ENCODE measurements at regions not wholly inside any gene's neighbourhood (a gene's known extent, or its start where the extent isn't known, plus 50 kb on each side); places are given as distances from the start of the nearest gene placed in this dataset.

- H3K36me3 ChIP-seq (ENCODE audit: control insufficient read depth, insufficient read depth, low read length), result no peaks in the 10 kb centered on the region
- H2BK120ac ChIP-seq (ENCODE audit: low read depth, low read length), result no peak overlapping the region
- DNase-seq, result no peak
- no peaks in the 10 kb centered on the region for H3K27me3 ChIP-seq (ENCODE audit: insufficient read depth, low read length, poor library complexity)
- WGBS (ENCODE audit: extremely low coverage, insufficient coverage, low lambda C conversion rate), result no CpG with 5 or more reads among the region's 2 CpGs
- H2BK5ac ChIP-seq (ENCODE audit: low read length), result no peak overlapping the region
- H3K9ac ChIP-seq (ENCODE audit: low read length), result no peak overlapping the region
- H3K23ac ChIP-seq (ENCODE audit: low read length), result no peak overlapping the region
- H3K4me2 ChIP-seq (ENCODE audit: low read length), result no peak overlapping the region
- H2AK5ac ChIP-seq (ENCODE audit: low read length), result no peak overlapping the region
- no peak overlapping the region for H2BK15ac ChIP-seq (replicated peaks; ENCODE audit: low read depth)
- H3K79me1 ChIP-seq (ENCODE audit: low read length), result no peaks in the 10 kb centered on the region
- H4K5ac ChIP-seq (ENCODE audit: low read length), result no peak overlapping the region
- no peaks in the 10 kb centered on the region for H3K4me1 ChIP-seq (ENCODE audit: control insufficient read depth, low read depth, low read length)
- H3K79me2 ChIP-seq (ENCODE audit: control insufficient read depth, insufficient read depth, low read length), result no peaks in the 10 kb centered on the region
- no peak overlapping the region for H4K8ac ChIP-seq (ENCODE audit: low read depth, low read length)
- no peak overlapping the region for H3K4me3 ChIP-seq (ENCODE audit: low read length)
- H3K4ac ChIP-seq (ENCODE audit: low read depth, low read length), result no peak overlapping the region
- no peak overlapping the region for H3K27ac ChIP-seq (ENCODE audit: low read depth, low read length)
- H3K18ac ChIP-seq (ENCODE audit: low read length), result no peak overlapping the region
- no peak overlapping the region for H3K56ac ChIP-seq (ENCODE audit: low read length)
These were observed 135.7 kb downstream of the CMPK2 start for GRCh38 chr2:6730003-6730402.

GRCh38 chr2:6730649-6731532, 134.8 kb downstream of the CMPK2 start:
- H2BK15ac ChIP-seq (replicated peaks; ENCODE audit: low read depth), result no peak overlapping the region
- H3K4ac ChIP-seq (ENCODE audit: low read depth, low read length), result no peak overlapping the region
- no peaks in the 10 kb centered on the region for H3K36me3 ChIP-seq (ENCODE audit: control insufficient read depth, insufficient read depth, low read length)
- no peaks in the 10 kb centered on the region for H3K4me1 ChIP-seq (ENCODE audit: control insufficient read depth, low read depth, low read length)
- no peak overlapping the region for H3K9ac ChIP-seq (ENCODE audit: low read length)
- H4K8ac ChIP-seq (ENCODE audit: low read depth, low read length), result no peak overlapping the region
- H3K18ac ChIP-seq (ENCODE audit: low read length), result no peak overlapping the region
- no peak overlapping the region for H3K4me2 ChIP-seq (ENCODE audit: low read length)
- no peaks in the 10 kb centered on the region for H3K27me3 ChIP-seq (ENCODE audit: insufficient read depth, low read length, poor library complexity)
- DNase-seq, result no peak
- no peak overlapping the region for H3K23ac ChIP-seq (ENCODE audit: low read length)
- no CpG with 5 or more reads among the region's 5 CpGs for WGBS (ENCODE audit: extremely low coverage, insufficient coverage, low lambda C conversion rate)
- H3K56ac ChIP-seq (ENCODE audit: low read length), result no peak overlapping the region
- no peak overlapping the region for H2BK5ac ChIP-seq (ENCODE audit: low read length)
- no peak overlapping the region for H3K27ac ChIP-seq (ENCODE audit: low read depth, low read length)
- H2BK120ac ChIP-seq (ENCODE audit: low read depth, low read length), result no peak overlapping the region
- H3K4me3 ChIP-seq (ENCODE audit: low read length), result no peak overlapping the region
- no peaks in the 10 kb centered on the region for H3K79me1 ChIP-seq (ENCODE audit: low read length)
- H3K79me2 ChIP-seq (ENCODE audit: control insufficient read depth, insufficient read depth, low read length), result no peaks in the 10 kb centered on the region
- H4K5ac ChIP-seq (ENCODE audit: low read length), result no peak overlapping the region
- no peak overlapping the region for H2AK5ac ChIP-seq (ENCODE audit: low read length)

DNA sequence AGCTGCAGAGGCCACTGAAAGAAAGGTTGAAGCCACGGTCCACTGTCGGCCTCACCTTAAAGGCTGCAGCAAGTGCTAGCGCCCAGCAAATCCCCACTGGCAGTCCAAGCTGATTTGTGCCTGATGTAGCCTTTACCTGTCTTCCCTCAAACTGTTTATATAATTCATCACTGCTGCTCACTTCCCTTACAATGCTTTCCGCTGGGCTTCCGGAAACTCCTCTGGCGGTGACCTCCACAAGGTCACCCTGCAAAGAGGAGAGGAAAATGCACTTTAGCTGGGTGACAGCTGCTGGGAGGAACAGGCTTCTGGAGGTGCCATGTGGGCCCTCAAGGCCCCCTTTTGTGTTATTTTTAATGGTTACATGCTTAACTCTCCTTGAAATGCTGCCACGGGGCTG, 126.2 kb downstream of the CMPK2 start:
- no peaks in the 10 kb centered on the region for H3K27me3 ChIP-seq (ENCODE audit: insufficient read depth, low read length, poor library complexity)
- no peak overlapping the region for H3K9ac ChIP-seq (ENCODE audit: low read length)
- no peak overlapping the region for H3K4me3 ChIP-seq (ENCODE audit: low read length)
- H3K79me2 ChIP-seq (ENCODE audit: control insufficient read depth, insufficient read depth, low read length), result no peaks in the 10 kb centered on the region
- H3K27ac ChIP-seq (ENCODE audit: low read depth, low read length), result no peak overlapping the region
- H2BK120ac ChIP-seq (ENCODE audit: low read depth, low read length), result no peak overlapping the region
- no peak for DNase-seq
- H3K4me1 ChIP-seq (ENCODE audit: control insufficient read depth, low read depth, low read length), result no peaks in the 10 kb centered on the region
- WGBS (ENCODE audit: extremely low coverage, insufficient coverage, low lambda C conversion rate), result no CpG with 5 or more reads among the region's 7 CpGs
- H3K36me3 ChIP-seq (ENCODE audit: control insufficient read depth, insufficient read depth, low read length), result no peaks in the 10 kb centered on the region
- no peak overlapping the region for H3K18ac ChIP-seq (ENCODE audit: low read length)
- no peak overlapping the region for H3K56ac ChIP-seq (ENCODE audit: low read length)
- no peak overlapping the region for H2BK5ac ChIP-seq (ENCODE audit: low read length)
- no peaks in the 10 kb centered on the region for H3K79me1 ChIP-seq (ENCODE audit: low read length)
- H2AK5ac ChIP-seq (ENCODE audit: low read length), result no peak overlapping the region
- no peak overlapping the region for H3K23ac ChIP-seq (ENCODE audit: low read length)
- no peak overlapping the region for H4K8ac ChIP-seq (ENCODE audit: low read depth, low read length)
- no peak overlapping the region for H3K4me2 ChIP-seq (ENCODE audit: low read length)
- no peak overlapping the region for H2BK15ac ChIP-seq (replicated peaks; ENCODE audit: low read depth)
- H4K5ac ChIP-seq (ENCODE audit: low read length), result no peak overlapping the region
- no peak overlapping the region for H3K4ac ChIP-seq (ENCODE audit: low read depth, low read length)

GRCh38 chr2:6741229-6741628, 124.5 kb downstream of the CMPK2 start:
- Histone ChIP-seq H2BK5ac (ENCODE audit: low read length) (no peak overlapping the region), H3K79me2 (ENCODE audit: control insufficient read depth, insufficient read depth, low read length) (no peaks in the 10 kb centered on the region), H3K79me1 (ENCODE audit: low read length) (no peaks in the 10 kb centered on the region), H3K4me1 (ENCODE audit: control insufficient read depth, low read depth, low read length) (no peaks in the 10 kb centered on the region), H2BK120ac (ENCODE audit: low read depth, low read length) (no peak overlapping the region), H2BK15ac (replicated peaks; ENCODE audit: low read depth) (no peak overlapping the region), H3K4me3 (ENCODE audit: low read length) (no peak overlapping the region), H3K4ac (ENCODE audit: low read depth, low read length) (no peak overlapping the region), H2AK5ac (ENCODE audit: low read length) (no peak overlapping the region), H3K27ac (ENCODE audit: low read depth, low read length) (no peak overlapping the region), H3K18ac (ENCODE audit: low read length) (no peak overlapping the region), H3K9ac (ENCODE audit: low read length) (no peak overlapping the region), H4K8ac (ENCODE audit: low read depth, low read length) (no peak overlapping the region), H3K23ac (ENCODE audit: low read length) (no peak overlapping the region), H3K56ac (ENCODE audit: low read length) (no peak overlapping the region), H3K36me3 (ENCODE audit: control insufficient read depth, insufficient read depth, low read length) (no peaks in the 10 kb centered on the region), H4K5ac (ENCODE audit: low read length) (no peak overlapping the region), H3K4me2 (ENCODE audit: low read length) (no peak overlapping the region), H3K27me3 (ENCODE audit: insufficient read depth, low read length, poor library complexity) (no peaks in the 10 kb centered on the region)
- peak; percentile 79 for DNase-seq
- no CpG with 5 or more reads among the region's 1 CpG for WGBS (ENCODE audit: extremely low coverage, insufficient coverage, low lambda C conversion rate)

DNA sequence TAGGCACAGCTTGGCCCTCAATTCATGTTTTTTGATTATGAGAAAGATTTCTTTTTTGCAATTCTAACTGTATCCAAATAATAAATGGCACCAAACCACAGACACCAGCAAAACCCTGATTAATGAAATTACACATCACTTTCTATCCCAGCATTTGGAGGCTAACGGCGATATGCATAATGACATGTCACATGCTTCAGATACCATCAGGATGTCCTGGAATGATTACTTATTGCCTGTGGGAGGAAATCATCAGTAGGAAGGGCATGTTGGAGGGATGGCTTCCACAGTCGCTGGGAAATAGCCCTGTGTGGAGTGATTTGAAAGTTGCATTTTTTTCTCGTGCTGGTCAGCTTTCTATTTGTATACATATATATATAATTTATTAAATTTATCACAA, 121.7 kb downstream of the CMPK2 start:
- Histone ChIP-seq H3K4me3 (ENCODE audit: low read length) (no peak overlapping the region), H2BK5ac (ENCODE audit: low read length) (no peak overlapping the region)

DNA sequence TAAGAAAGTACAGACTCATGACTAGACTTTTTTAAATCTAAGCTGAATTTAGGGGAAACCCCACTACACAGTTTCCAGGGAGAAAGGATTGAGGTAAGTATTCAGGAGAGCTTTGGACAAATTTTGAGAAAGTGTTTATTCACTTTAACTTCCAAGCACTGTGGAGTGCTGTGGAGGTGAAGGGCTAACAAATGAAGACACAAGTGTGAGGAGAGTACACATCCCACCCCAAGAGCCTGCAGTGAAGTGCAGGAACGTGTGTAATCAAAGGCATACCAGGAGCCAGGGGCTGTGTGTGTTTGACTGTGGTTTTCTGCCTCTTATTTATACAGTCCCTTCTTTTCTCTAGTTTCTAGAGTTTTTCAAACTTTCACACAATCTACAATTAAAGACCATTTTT, 118.3 kb downstream of the CMPK2 start:
- H4K8ac ChIP-seq (ENCODE audit: low read depth, low read length), result no peak overlapping the region
- no CpG with 5 or more reads among the region's 1 CpG for WGBS (ENCODE audit: extremely low coverage, insufficient coverage, low lambda C conversion rate)
- no peak overlapping the region for H3K23ac ChIP-seq (ENCODE audit: low read length)
- no peaks in the 10 kb centered on the region for H3K4me1 ChIP-seq (ENCODE audit: control insufficient read depth, low read depth, low read length)
- H2BK5ac ChIP-seq (ENCODE audit: low read length), result no peak overlapping the region
- H2AK5ac ChIP-seq (ENCODE audit: low read length), result no peak overlapping the region
- no peak for DNase-seq
- no peaks in the 10 kb centered on the region for H3K36me3 ChIP-seq (ENCODE audit: control insufficient read depth, insufficient read depth, low read length)
- H3K4me3 ChIP-seq (ENCODE audit: low read length), result no peak overlapping the region
- H3K9ac ChIP-seq (ENCODE audit: low read length), result no peak overlapping the region
- no peak overlapping the region for H4K5ac ChIP-seq (ENCODE audit: low read length)
- H3K79me2 ChIP-seq (ENCODE audit: control insufficient read depth, insufficient read depth, low read length), result no peaks in the 10 kb centered on the region
- no peak overlapping the region for H2BK15ac ChIP-seq (replicated peaks; ENCODE audit: low read depth)
- no peak overlapping the region for H3K18ac ChIP-seq (ENCODE audit: low read length)
- no peak overlapping the region for H3K4ac ChIP-seq (ENCODE audit: low read depth, low read length)
- no peak overlapping the region for H3K27ac ChIP-seq (ENCODE audit: low read depth, low read length)
- H3K27me3 ChIP-seq (ENCODE audit: insufficient read depth, low read length, poor library complexity), result no peaks in the 10 kb centered on the region
- H3K56ac ChIP-seq (ENCODE audit: low read length), result no peak overlapping the region
- H2BK120ac ChIP-seq (ENCODE audit: low read depth, low read length), result no peak overlapping the region
- no peak overlapping the region for H3K4me2 ChIP-seq (ENCODE audit: low read length)
- H3K79me1 ChIP-seq (ENCODE audit: low read length), result no peaks in the 10 kb centered on the region

More for the DNA sequence above, 121.7 kb downstream of the CMPK2 start:
- no peaks in the 10 kb centered on the region for H3K4me1 ChIP-seq (ENCODE audit: control insufficient read depth, low read depth, low read length)
- no peaks in the 10 kb centered on the region for H3K79me1 ChIP-seq (ENCODE audit: low read length)
- no peaks in the 10 kb centered on the region for H3K27me3 ChIP-seq (ENCODE audit: insufficient read depth, low read length, poor library complexity)
- H3K79me2 ChIP-seq (ENCODE audit: control insufficient read depth, insufficient read depth, low read length), result no peaks in the 10 kb centered on the region
- H3K9ac ChIP-seq (ENCODE audit: low read length), result no peak overlapping the region
- no peak overlapping the region for H3K4me2 ChIP-seq (ENCODE audit: low read length)
- H4K8ac ChIP-seq (ENCODE audit: low read depth, low read length), result no peak overlapping the region
- H3K56ac ChIP-seq (ENCODE audit: low read length), result no peak overlapping the region
- no peak overlapping the region for H2AK5ac ChIP-seq (ENCODE audit: low read length)
- H4K5ac ChIP-seq (ENCODE audit: low read length), result no peak overlapping the region
- H2BK15ac ChIP-seq (replicated peaks; ENCODE audit: low read depth), result no peak overlapping the region
- no peak overlapping the region for H3K4ac ChIP-seq (ENCODE audit: low read depth, low read length)
- no peak overlapping the region for H3K23ac ChIP-seq (ENCODE audit: low read length)
- no peak overlapping the region for H3K27ac ChIP-seq (ENCODE audit: low read depth, low read length)
- WGBS (ENCODE audit: extremely low coverage, insufficient coverage, low lambda C conversion rate), result no CpG with 5 or more reads among the region's 4 CpGs
- DNase-seq, result no peak
- no peak overlapping the region for H2BK120ac ChIP-seq (ENCODE audit: low read depth, low read length)
- H3K36me3 ChIP-seq (ENCODE audit: control insufficient read depth, insufficient read depth, low read length), result no peaks in the 10 kb centered on the region
- H3K18ac ChIP-seq (ENCODE audit: low read length), result no peak overlapping the region

Data from mesendoderm (in vitro differentiated cells).